Osteoblast (primary cell): ENCODE measurements at regions not wholly inside any gene's neighbourhood (a gene's known extent, or its start where the extent isn't known, plus 50 kb on each side); places are given as distances from the start of the nearest gene placed in this dataset.

Experiments
- DNase-seq: peaks from one replicate; pipeline ENCODE4 v3.0.0; 2011; ENCODE audit warnings: low spot score, mixed read lengths; ENCODE audit not compliant: insufficient read length; ENCODE audit errors: missing footprints
- H2AFZ ChIP-seq: 2 replicates; pipeline ENCODE4 v1.6.0; 2011; ENCODE audit warnings: mild to moderate bottlenecking, low read length
- H3K27ac ChIP-seq: 2 replicates; pipeline ENCODE4 v1.5.1; 2011; ENCODE audit warnings: mild to moderate bottlenecking, low read depth, low read length, moderate library complexity
- H3K27me3 ChIP-seq: 2 replicates; pipeline ENCODE4 v1.6.0; 2012; ENCODE audit warnings: mild to moderate bottlenecking, control low read depth, inconsistent platforms, low read length, moderate library complexity; ENCODE audit not compliant: insufficient read depth
- H3K36me3 ChIP-seq: 2 replicates; pipeline ENCODE4 v1.5.1; 2011; ENCODE audit warnings: mild to moderate bottlenecking, low read length, control low read depth, moderate library complexity; ENCODE audit not compliant: insufficient read depth
- H3K4me1 ChIP-seq: 2 replicates; pipeline ENCODE4 v1.5.1; 2011; ENCODE audit warnings: mild to moderate bottlenecking, low read length, control low read depth, moderate library complexity; ENCODE audit not compliant: insufficient read depth
- H3K4me2 ChIP-seq: 2 replicates; pipeline ENCODE4 v1.6.0; 2011; ENCODE audit warnings: mild to moderate bottlenecking, low read length; ENCODE audit not compliant: insufficient read depth
- H3K4me3 ChIP-seq: fragments of 200-600 bp; sonication (generic); 3 replicates; pipeline ENCODE4 v1.5.1; 2012; ENCODE audit warnings: mild to moderate bottlenecking, low read length, inconsistent platforms; ENCODE audit not compliant: insufficient read depth
- H3K79me2 ChIP-seq: 2 replicates; pipeline ENCODE4 v1.6.0; 2012; ENCODE audit warnings: mild to moderate bottlenecking, low read length, control low read depth, inconsistent platforms; ENCODE audit not compliant: insufficient read depth
- H3K9me3 ChIP-seq: 2 replicates; pipeline ENCODE4 v1.5.1; 2011; ENCODE audit warnings: low read depth, low read length, control low read depth
- H4K20me1 ChIP-seq: 2 replicates; pipeline ENCODE4 v1.6.0; 2012; ENCODE audit warnings: mild to moderate bottlenecking, low read length, control low read depth; ENCODE audit not compliant: insufficient read depth
- TF ChIP-seq, protein P1 (sequence below): IDR thresholded peaks from 2 replicates; pipeline ENCODE4 v1.5.1; 2011; ENCODE audit warnings: mild to moderate bottlenecking, low read depth, low read length, moderate library complexity; ENCODE audit errors: extremely low read depth

DNA sequence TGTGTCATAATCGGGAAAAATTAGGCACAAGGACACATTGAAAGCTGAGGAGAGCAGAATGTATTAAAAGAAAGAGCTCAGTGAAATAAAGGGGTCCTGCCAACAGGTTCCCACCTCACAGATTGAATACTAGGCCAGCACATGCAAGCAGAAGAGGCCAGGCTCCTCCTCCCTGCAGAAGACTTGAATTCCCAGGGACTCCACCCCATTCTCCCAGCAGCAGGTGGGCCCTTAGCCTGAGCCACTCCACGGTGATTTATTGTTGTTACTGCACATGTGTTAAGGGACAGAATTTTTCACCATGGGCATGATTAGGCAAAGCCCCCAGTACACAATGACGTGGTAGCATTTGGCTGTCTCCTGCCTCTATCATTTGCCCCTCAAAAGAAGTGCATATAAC is 1844.7 kb downstream of the NCAM2 start:
- H3K4me2 ChIP-seq, result no peak overlapping the region
- TF ChIP-seq, protein P1, sequence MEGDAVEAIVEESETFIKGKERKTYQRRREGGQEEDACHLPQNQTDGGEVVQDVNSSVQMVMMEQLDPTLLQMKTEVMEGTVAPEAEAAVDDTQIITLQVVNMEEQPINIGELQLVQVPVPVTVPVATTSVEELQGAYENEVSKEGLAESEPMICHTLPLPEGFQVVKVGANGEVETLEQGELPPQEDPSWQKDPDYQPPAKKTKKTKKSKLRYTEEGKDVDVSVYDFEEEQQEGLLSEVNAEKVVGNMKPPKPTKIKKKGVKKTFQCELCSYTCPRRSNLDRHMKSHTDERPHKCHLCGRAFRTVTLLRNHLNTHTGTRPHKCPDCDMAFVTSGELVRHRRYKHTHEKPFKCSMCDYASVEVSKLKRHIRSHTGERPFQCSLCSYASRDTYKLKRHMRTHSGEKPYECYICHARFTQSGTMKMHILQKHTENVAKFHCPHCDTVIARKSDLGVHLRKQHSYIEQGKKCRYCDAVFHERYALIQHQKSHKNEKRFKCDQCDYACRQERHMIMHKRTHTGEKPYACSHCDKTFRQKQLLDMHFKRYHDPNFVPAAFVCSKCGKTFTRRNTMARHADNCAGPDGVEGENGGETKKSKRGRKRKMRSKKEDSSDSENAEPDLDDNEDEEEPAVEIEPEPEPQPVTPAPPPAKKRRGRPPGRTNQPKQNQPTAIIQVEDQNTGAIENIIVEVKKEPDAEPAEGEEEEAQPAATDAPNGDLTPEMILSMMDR, result no peak
- H3K4me1 ChIP-seq, result no peaks in the 10 kb centered on the region
- no peak overlapping the region for H3K4me3 ChIP-seq
- H3K27ac ChIP-seq, result no peak overlapping the region
- H3K36me3 ChIP-seq, result no peaks in the 10 kb centered on the region
- H3K79me2 ChIP-seq, result no peaks in the 10 kb centered on the region
- H2AFZ ChIP-seq, result no peak overlapping the region
- no peaks in the 10 kb centered on the region for H4K20me1 ChIP-seq
- H3K9me3 ChIP-seq, result peaks cover 3% of the 10 kb centered on the region
- no peaks in the 10 kb centered on the region for H3K27me3 ChIP-seq
- no peak for DNase-seq

GRCh38 chr21:22855581-22855980 is 1857.4 kb downstream of the NCAM2 start:
- H3K27ac ChIP-seq, result no peak overlapping the region
- H4K20me1 ChIP-seq, result no peaks in the 10 kb centered on the region
- no peak for DNase-seq
- H3K4me1 ChIP-seq, result no peaks in the 10 kb centered on the region
- H3K9me3 ChIP-seq, result peaks cover 2% of the 10 kb centered on the region
- H3K27me3 ChIP-seq, result no peaks in the 10 kb centered on the region
- no peak overlapping the region for H3K4me3 ChIP-seq
- H3K36me3 ChIP-seq, result no peaks in the 10 kb centered on the region
- H3K79me2 ChIP-seq, result no peaks in the 10 kb centered on the region
- no peak overlapping the region for H2AFZ ChIP-seq
- TF ChIP-seq, protein P1, result no peak
- no peak overlapping the region for H3K4me2 ChIP-seq

GRCh38 chr21:22871692-22872091 is 1873.5 kb downstream of the NCAM2 start:
- H3K4me1 ChIP-seq, result no peaks in the 10 kb centered on the region
- TF ChIP-seq, protein P1, result no peak
- no peaks in the 10 kb centered on the region for H3K36me3 ChIP-seq
- no peaks in the 10 kb centered on the region for H3K27me3 ChIP-seq
- peaks cover 4% of the 10 kb centered on the region for H3K9me3 ChIP-seq
- no peak overlapping the region for H3K4me3 ChIP-seq
- H3K4me2 ChIP-seq, result no peak overlapping the region
- no peaks in the 10 kb centered on the region for H4K20me1 ChIP-seq
- H3K27ac ChIP-seq, result no peak overlapping the region
- no peaks in the 10 kb centered on the region for H3K79me2 ChIP-seq
- no peak overlapping the region for H2AFZ ChIP-seq
- no peak for DNase-seq

- no peaks in the 10 kb centered on the region for H3K4me1 ChIP-seq
- H2AFZ ChIP-seq, result no peak overlapping the region
- no peaks in the 10 kb centered on the region for H3K36me3 ChIP-seq
- no peak overlapping the region for H3K4me3 ChIP-seq
- no peaks in the 10 kb centered on the region for H4K20me1 ChIP-seq
- TF ChIP-seq, protein P1, result no peak
- no peak overlapping the region for H3K27ac ChIP-seq
- no peaks in the 10 kb centered on the region for H3K9me3 ChIP-seq
- no peak overlapping the region for H3K4me2 ChIP-seq
- no peaks in the 10 kb centered on the region for H3K27me3 ChIP-seq
- no peak for DNase-seq
- no peaks in the 10 kb centered on the region for H3K79me2 ChIP-seq
Measured at GRCh38 chr21:22880573-22880972, 1882.4 kb downstream of the NCAM2 start.
